Esophagus muscularis mucosa (tissue), 4 donors: ENCODE measurements at regions not wholly inside any gene's neighbourhood (a gene's known extent, or its start where the extent isn't known, plus 50 kb on each side); places are given as distances from the start of the nearest gene placed in this dataset.

ENCODE experiments used
- CTCF ChIP-seq, 3 experiments: fragments of 200-600 bp in 2 of 3; fragments of 450-650 bp in 1 of 3; sonication (generic) in 2 of 3; IDR thresholded peaks; one replicate each; pipeline ENCODE4 v1.5.1; 2017 to 2019; ENCODE audit warnings: antibody characterized with exemption in 3 of 3, mild to moderate bottlenecking in 2 of 3, moderate library complexity in 1 of 3
- EP300 ChIP-seq: sonication (generic); formaldehyde crosslinking; IDR thresholded peaks from one replicate; pipeline ENCODE4 v1.6.1; 2017; ENCODE audit warnings: antibody characterized with exemption
- POLR2A ChIP-seq: fragments of 450-650 bp; IDR thresholded peaks from one replicate; pipeline ENCODE4 v1.6.1; 2017; ENCODE audit warnings: antibody characterized with exemption, moderate library complexity, mild to moderate bottlenecking, low read depth
- POLR2AphosphoS5 ChIP-seq, 2 donors: sonication (generic); formaldehyde crosslinking; IDR thresholded peaks; one replicate each; pipeline ENCODE4 v1.6.1; 2017; ENCODE audit warnings: antibody characterized with exemption in 2 of 2

GRCh38 chr4:136316961-136317360 lies 1215.3 kb downstream of the PCDH18 start:
- no peak for TF ChIP-seq CTCF (IDR thresholded peaks at IDR 0.05)
- no peak for TF ChIP-seq POLR2A
- TF ChIP-seq EP300: no peak
- TF ChIP-seq POLR2AphosphoS5 (IDR thresholded peaks at IDR 0.05): no peak
